CD4-positive, alpha-beta T cell treated with Interleukin-2 at 100 ng/mL for 4 hours (primary cell): ENCODE measurements at regions not wholly inside any gene's neighbourhood (a gene's known extent, or its start where the extent isn't known, plus 50 kb on each side); places are given as distances from the start of the nearest gene placed in this dataset.
"Not testable (repeated sequence)": the region's sequence is repeated elsewhere in the genome, so short reads cannot be mapped to it uniquely, and the experiment has no call there.

Experiments used
- DNase-seq: peaks from one replicate; pipeline ENCODE4 v3.0.0-alpha.2; 2020; ENCODE audit warnings: low spot score

GRCh38 chr19:28730791-28731512, 482.0 kb downstream of the UQCRFS1 start:
- no peak for DNase-seq

- DNase-seq = no peak
These were observed 485.3 kb downstream of the UQCRFS1 start for GRCh38 chr19:28727480-28728159.

- DNase-seq = no peak
These were observed 486.1 kb downstream of the UQCRFS1 start for GRCh38 chr19:28726533-28727479.

GRCh38 chr19:28718909-28719308, 494.0 kb downstream of the UQCRFS1 start:
- no peak for DNase-seq

- no peak for DNase-seq
These were observed 497.8 kb downstream of the UQCRFS1 start for GRCh38 chr19:28715157-28715556.

- no peak for DNase-seq
These were observed 501.5 kb downstream of the UQCRFS1 start for GRCh38 chr19:28711411-28711810.

GRCh38 chr19:28710278-28710677, 502.7 kb downstream of the UQCRFS1 start:
- DNase-seq = peak; percentile 43

- no peak for DNase-seq
These were observed 506.3 kb downstream of the UQCRFS1 start for GRCh38 chr19:28706693-28707092.

GRCh38 chr19:28705008-28705407, 507.9 kb downstream of the UQCRFS1 start:
- DNase-seq = no peak

GRCh38 chr19:28703400-28703956, 509.5 kb downstream of the UQCRFS1 start:
- no peak for DNase-seq

GRCh38 chr19:28701491-28701890, 511.5 kb downstream of the UQCRFS1 start:
- DNase-seq = no peak

- no peak for DNase-seq
These were observed 512.8 kb downstream of the UQCRFS1 start for GRCh38 chr19:28700176-28700575.

- DNase-seq = no peak
These were observed 515.6 kb downstream of the UQCRFS1 start for GRCh38 chr19:28697308-28697707.

GRCh38 chr19:28694812-28695211, 518.1 kb downstream of the UQCRFS1 start:
- DNase-seq = no peak

GRCh38 chr19:28691683-28692082, 521.3 kb downstream of the UQCRFS1 start:
- no peak for DNase-seq

- DNase-seq = not testable (repeated sequence)
These were observed 523.5 kb downstream of the UQCRFS1 start for GRCh38 chr19:28689464-28689863.

- DNase-seq = no peak
These were observed 525.7 kb downstream of the UQCRFS1 start for GRCh38 chr19:28687296-28687695.

- DNase-seq = no peak
These were observed 526.2 kb downstream of the UQCRFS1 start for GRCh38 chr19:28686756-28687155.

- no peak for DNase-seq
These were observed 527.1 kb downstream of the UQCRFS1 start for GRCh38 chr19:28685802-28686201.

GRCh38 chr19:28685077-28685476, 527.9 kb downstream of the UQCRFS1 start:
- not testable (repeated sequence) for DNase-seq

- no peak for DNase-seq
These were observed 532.8 kb downstream of the UQCRFS1 start for GRCh38 chr19:28680111-28680510.

- no peak for DNase-seq
These were observed 542.1 kb downstream of the UQCRFS1 start for GRCh38 chr19:28670836-28671235.
